ENCODE measurements at regions not wholly inside any gene's neighbourhood (a gene's known extent, or its start where the extent isn't known, plus 50 kb on each side); places are given as distances from the start of the nearest gene placed in this dataset.

- no peak for TF ChIP-seq CTCF (IDR thresholded peaks at IDR 0.05)
- no peak for TF ChIP-seq POLR2AphosphoS5 (IDR thresholded peaks at IDR 0.05)
- TF ChIP-seq EP300 (IDR thresholded peaks at IDR 0.05): no peak
Measured at GRCh38 chr13:64935441-64935840, 2294.7 kb downstream of the PCDH9 start.

Measured in esophagus muscularis mucosa (tissue), 4 donors.